ENCODE measurements at regions not wholly inside any gene's neighbourhood (a gene's known extent, or its start where the extent isn't known, plus 50 kb on each side); places are given as distances from the start of the nearest gene placed in this dataset.
A peak's percentile ranks its signal among the peaks of the same experiment; 100 is the strongest.

DNA sequence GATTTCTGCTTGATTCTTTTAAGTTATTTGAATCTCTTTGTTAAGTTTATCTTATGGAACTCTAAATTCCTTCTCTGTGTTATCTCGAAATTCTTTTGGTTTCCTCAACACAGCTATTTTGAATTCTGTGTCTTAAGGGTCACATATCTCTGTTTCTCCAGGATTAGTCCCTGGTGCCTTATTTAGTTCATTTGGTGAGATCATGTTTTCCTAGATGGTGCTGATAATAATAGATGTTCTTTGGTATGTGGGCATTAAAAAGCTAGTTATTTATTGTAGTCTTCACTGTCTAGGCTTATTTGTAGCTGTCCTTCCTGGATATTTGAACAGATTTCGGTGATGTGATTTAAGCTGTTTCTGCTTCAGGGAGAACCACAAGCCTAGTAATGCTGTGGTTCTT, 615.6 kb upstream of the NECTIN3 start:
- no peak for DNase-seq
- intact Hi-C loops (cut with DNase I) = no loop called here
- WGBS, 2 donors = 81 to 92% methylated on average over 2 of the region's 2 CpGs
- H3K4me3 ChIP-seq = no peak overlapping the region
- H3K36me3 ChIP-seq = no peaks in the 10 kb centered on the region
- no peak overlapping the region for H3K27ac ChIP-seq
- no peaks in the 10 kb centered on the region for H3K4me1 ChIP-seq
- TF ChIP-seq, protein P1, sequence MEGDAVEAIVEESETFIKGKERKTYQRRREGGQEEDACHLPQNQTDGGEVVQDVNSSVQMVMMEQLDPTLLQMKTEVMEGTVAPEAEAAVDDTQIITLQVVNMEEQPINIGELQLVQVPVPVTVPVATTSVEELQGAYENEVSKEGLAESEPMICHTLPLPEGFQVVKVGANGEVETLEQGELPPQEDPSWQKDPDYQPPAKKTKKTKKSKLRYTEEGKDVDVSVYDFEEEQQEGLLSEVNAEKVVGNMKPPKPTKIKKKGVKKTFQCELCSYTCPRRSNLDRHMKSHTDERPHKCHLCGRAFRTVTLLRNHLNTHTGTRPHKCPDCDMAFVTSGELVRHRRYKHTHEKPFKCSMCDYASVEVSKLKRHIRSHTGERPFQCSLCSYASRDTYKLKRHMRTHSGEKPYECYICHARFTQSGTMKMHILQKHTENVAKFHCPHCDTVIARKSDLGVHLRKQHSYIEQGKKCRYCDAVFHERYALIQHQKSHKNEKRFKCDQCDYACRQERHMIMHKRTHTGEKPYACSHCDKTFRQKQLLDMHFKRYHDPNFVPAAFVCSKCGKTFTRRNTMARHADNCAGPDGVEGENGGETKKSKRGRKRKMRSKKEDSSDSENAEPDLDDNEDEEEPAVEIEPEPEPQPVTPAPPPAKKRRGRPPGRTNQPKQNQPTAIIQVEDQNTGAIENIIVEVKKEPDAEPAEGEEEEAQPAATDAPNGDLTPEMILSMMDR (IDR thresholded peaks at IDR 0.05) = no peak
- H3K27me3 ChIP-seq = no peaks in the 10 kb centered on the region
- no peak for ATAC-seq
- H3K9me3 ChIP-seq = no peaks in the 10 kb centered on the region
- FAIRE-seq = no peak

DNA sequence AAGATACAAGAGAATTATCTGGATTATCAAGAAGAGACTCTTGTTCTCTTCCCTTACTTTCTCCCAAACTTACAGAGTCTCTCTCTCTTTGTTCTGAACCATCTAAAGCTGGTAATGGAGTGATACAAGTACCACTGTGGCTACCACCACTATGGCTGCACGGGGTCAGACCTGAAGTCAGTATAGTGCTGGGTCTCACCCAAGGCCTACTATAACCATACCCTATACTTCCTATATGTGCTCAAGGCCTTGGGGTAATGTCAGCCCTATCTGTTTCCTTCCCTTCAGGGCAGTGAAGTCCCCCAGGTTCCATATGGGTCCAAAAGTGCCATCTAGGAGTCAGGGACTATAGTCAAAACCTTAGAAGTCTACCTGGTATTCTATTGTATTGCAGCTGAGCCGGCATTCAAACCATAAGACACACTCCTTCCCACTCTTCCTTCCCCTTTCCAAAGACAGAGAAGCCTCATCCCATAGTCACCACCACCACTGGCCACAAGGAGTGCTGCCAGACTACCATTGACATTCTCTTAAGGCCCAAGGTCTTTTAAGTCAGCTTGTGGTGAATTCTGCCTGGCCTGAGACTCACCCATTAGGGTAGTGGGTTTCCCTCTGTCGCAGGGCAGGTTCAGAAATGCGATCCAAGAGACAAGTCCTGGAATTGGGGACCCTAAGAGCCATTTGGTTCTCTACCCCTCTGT, 615.0 kb upstream of the NECTIN3 start:
- ATAC-seq (no peak), DNase-seq (no peak), FAIRE-seq (no peak)
- Histone ChIP-seq H3K36me3 (no peaks in the 10 kb centered on the region), H3K4me3 (no peak overlapping the region), H3K9me3 (no peaks in the 10 kb centered on the region), H3K27me3 (no peaks in the 10 kb centered on the region), H3K27ac (no peak overlapping the region), H3K4me1 (no peaks in the 10 kb centered on the region)
- intact Hi-C loops (cut with DNase I) = no loop called here
- 75 to 85% methylated on average over 4 of the region's 4 CpGs for WGBS, 2 donors
- TF ChIP-seq, protein P1 (IDR thresholded peaks at IDR 0.05) = no peak

DNA sequence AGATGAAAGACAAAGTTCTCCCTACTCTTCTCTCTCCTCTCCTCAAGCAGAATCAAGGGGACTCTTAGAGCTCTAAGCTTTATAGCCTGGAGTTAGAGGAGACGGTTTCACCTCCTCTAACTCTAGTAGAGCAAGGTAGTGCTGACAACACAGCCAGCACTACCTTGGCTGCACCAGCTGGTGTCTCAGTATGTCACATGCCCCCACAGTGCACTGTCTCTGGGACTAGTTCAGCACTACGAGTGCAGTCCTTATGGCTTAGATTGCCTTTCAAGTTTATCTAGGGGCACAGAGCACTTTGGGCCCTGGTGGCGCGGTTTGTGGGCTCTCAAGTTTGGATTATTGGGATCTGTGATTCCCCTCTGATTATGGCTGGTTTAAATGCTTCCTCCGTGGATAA, 614.1 kb upstream of the NECTIN3 start:
- ATAC-seq (no peak), FAIRE-seq (no peak), DNase-seq (no peak)
- no peaks in the 10 kb centered on the region for H3K4me1 ChIP-seq
- WGBS, 2 donors = 62 to 71% methylated on average over 5 of the region's 5 CpGs
- no peaks in the 10 kb centered on the region for H3K27me3 ChIP-seq
- no peak overlapping the region for H3K4me3 ChIP-seq
- no peak overlapping the region for H3K27ac ChIP-seq
- TF ChIP-seq, protein P1 (IDR thresholded peaks at IDR 0.05) = no peak
- intact Hi-C loops (cut with DNase I) = no loop called here
- H3K36me3 ChIP-seq = no peaks in the 10 kb centered on the region
- H3K9me3 ChIP-seq = no peaks in the 10 kb centered on the region

GRCh38 chr3:110459021-110459420, 612.6 kb upstream of the NECTIN3 start:
- no peak overlapping the region for H3K27ac ChIP-seq
- no peak overlapping the region for H3K4me3 ChIP-seq
- no peaks in the 10 kb centered on the region for H3K27me3 ChIP-seq
- 26 to 39% methylated on average over 2 of the region's 2 CpGs for WGBS, 2 donors
- H3K4me1 ChIP-seq = no peaks in the 10 kb centered on the region
- TF ChIP-seq, protein P1 (IDR thresholded peaks at IDR 0.05) = no peak
- no peaks in the 10 kb centered on the region for H3K36me3 ChIP-seq
- no peak for DNase-seq
- no peak for FAIRE-seq
- intact Hi-C loops (cut with DNase I) = no loop called here
- no peaks in the 10 kb centered on the region for H3K9me3 ChIP-seq
- no peak for ATAC-seq

DNA sequence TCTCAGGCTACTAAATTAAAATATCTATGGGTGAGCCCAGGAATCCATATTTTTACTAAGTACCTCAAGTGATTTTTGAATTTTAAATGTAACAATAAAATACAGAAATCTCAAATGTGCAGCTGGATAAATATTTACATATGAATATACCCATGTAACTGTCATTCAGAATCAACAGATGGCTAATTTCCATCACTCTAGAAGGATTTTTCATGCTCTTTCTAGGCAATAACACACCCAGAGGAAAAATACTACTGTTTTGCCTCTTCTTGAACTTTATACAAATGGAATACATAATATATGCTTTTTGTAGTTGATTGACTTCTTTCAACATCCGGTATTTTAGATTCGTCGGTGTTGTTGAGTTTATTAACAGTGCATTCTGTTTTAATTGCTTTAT, 601.3 kb upstream of the NECTIN3 start:
- 40 to 50% methylated on average over 3 of the region's 3 CpGs for WGBS, 2 donors
- DNase-seq = no peak

More for the DNA sequence above, 601.3 kb upstream of the NECTIN3 start:
- intact Hi-C loops (cut with DNase I) = no loop called here
- H3K36me3 ChIP-seq = no peaks in the 10 kb centered on the region
- no peak overlapping the region for H3K27ac ChIP-seq
- no peak for FAIRE-seq
- peaks cover 0 to 6% (median 0%) of the 10 kb centered on the region in 3 donors for H3K4me1 ChIP-seq
- TF ChIP-seq, protein P1 (IDR thresholded peaks at IDR 0.05) = no peak
- peak in 1 of 4 donors; percentile 51 for ATAC-seq
- no peak overlapping the region for H3K4me3 ChIP-seq
- H3K9me3 ChIP-seq = no peaks in the 10 kb centered on the region
- H3K27me3 ChIP-seq = no peaks in the 10 kb centered on the region

Measured in pancreas (tissue), 10 donors.